IMR-90 (cell line): ENCODE measurements at regions not wholly inside any gene's neighbourhood (a gene's known extent, or its start where the extent isn't known, plus 50 kb on each side); places are given as distances from the start of the nearest gene placed in this dataset.
A peak's percentile ranks its signal among the peaks of the same experiment; 100 is the strongest.

Experiments
- BHLHE40 ChIP-seq: fragments of 150-350 bp; IDR thresholded peaks from 2 replicates; pipeline ENCODE4 v1.6.1; 2016; ENCODE audit warnings: mild to moderate bottlenecking, low read depth, low read length
- CHD1 ChIP-seq: IDR thresholded peaks from 2 replicates; pipeline ENCODE4 v1.6.1; 2012; ENCODE audit warnings: low read depth, low read length, improper control_type of control experiment
- FOS ChIP-seq: fragments of 150-350 bp; IDR thresholded peaks from 2 replicates; pipeline ENCODE4 v1.6.1; 2016; ENCODE audit warnings: low read depth, low read length
- MAFK ChIP-seq: IDR thresholded peaks from 2 replicates; pipeline ENCODE4 v1.6.1; 2012; ENCODE audit warnings: low read depth, low read length, improper control_type of control experiment
- MAZ ChIP-seq: IDR thresholded peaks from 2 replicates; pipeline ENCODE4 v1.6.1; 2012; ENCODE audit warnings: low read depth, mild to moderate bottlenecking, low read length, improper control_type of control experiment, moderate library complexity, borderline replicate concordance
- MXI1 ChIP-seq: IDR thresholded peaks from 2 replicates; pipeline ENCODE4 v1.6.1; 2012; ENCODE audit warnings: low read depth, mild to moderate bottlenecking, low read length, moderate library complexity, borderline replicate concordance
- POLR2A ChIP-seq: IDR thresholded peaks from 2 replicates; pipeline ENCODE4 v1.6.1; 2012; ENCODE audit warnings: mild to moderate bottlenecking, low read depth, low read length
- RAD21 ChIP-seq: IDR thresholded peaks from 2 replicates; pipeline ENCODE4 v1.6.1; 2012; ENCODE audit warnings: low read length, improper control_type of control experiment
- RFX5 ChIP-seq: IDR thresholded peaks from 2 replicates; pipeline ENCODE4 v1.8.0; 2012; ENCODE audit warnings: low read depth, mild to moderate bottlenecking, low read length, moderate library complexity
- SMC3 ChIP-seq: fragments of 150-350 bp; IDR thresholded peaks from 2 replicates; pipeline ENCODE4 v1.6.1; 2016; ENCODE audit warnings: low read depth, mild to moderate bottlenecking, antibody characterized with exemption, low read length, moderate library complexity
- TF ChIP-seq, protein P1 (sequence below): conservative IDR thresholded peaks from 2 replicates; pipeline ENCODE4 v1.5.1; 2012; ENCODE audit warnings: mild to moderate bottlenecking, low read depth, low read length, improper control_type of control experiment
- TF ChIP-seq, protein P2 (sequence below): fragments of 150-350 bp; IDR thresholded peaks from 2 replicates; pipeline ENCODE4 v1.6.1; 2017; ENCODE audit warnings: mild to moderate bottlenecking, antibody characterized with exemption, low read length, low read depth
- TF ChIP-seq, protein P3 (sequence below): fragments of 150-350 bp; IDR thresholded peaks from 2 replicates; pipeline ENCODE4 v1.6.1; 2016; ENCODE audit warnings: low read depth, mild to moderate bottlenecking, low read length, moderate library complexity, borderline replicate concordance

GRCh38 chr17:79400989-79401703 lies 209.7 kb downstream of the RBFOX3 start:
- TF ChIP-seq, protein P1, sequence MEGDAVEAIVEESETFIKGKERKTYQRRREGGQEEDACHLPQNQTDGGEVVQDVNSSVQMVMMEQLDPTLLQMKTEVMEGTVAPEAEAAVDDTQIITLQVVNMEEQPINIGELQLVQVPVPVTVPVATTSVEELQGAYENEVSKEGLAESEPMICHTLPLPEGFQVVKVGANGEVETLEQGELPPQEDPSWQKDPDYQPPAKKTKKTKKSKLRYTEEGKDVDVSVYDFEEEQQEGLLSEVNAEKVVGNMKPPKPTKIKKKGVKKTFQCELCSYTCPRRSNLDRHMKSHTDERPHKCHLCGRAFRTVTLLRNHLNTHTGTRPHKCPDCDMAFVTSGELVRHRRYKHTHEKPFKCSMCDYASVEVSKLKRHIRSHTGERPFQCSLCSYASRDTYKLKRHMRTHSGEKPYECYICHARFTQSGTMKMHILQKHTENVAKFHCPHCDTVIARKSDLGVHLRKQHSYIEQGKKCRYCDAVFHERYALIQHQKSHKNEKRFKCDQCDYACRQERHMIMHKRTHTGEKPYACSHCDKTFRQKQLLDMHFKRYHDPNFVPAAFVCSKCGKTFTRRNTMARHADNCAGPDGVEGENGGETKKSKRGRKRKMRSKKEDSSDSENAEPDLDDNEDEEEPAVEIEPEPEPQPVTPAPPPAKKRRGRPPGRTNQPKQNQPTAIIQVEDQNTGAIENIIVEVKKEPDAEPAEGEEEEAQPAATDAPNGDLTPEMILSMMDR, result peak; percentile 86
- TF ChIP-seq POLR2A (no peak), RAD21 (peak; percentile 41), MXI1 (0 out of 2 replicates have a peak, but pooled peaks have one; percentile 39), MAFK (no peak), FOS (no peak), MAZ (no peak), SMC3 (peak; percentile 53), BHLHE40 (peak; percentile 52; the same call in 1 of the 2 replicates), RFX5 (no peak), CHD1 (no peak)
- TF ChIP-seq, protein P2, sequence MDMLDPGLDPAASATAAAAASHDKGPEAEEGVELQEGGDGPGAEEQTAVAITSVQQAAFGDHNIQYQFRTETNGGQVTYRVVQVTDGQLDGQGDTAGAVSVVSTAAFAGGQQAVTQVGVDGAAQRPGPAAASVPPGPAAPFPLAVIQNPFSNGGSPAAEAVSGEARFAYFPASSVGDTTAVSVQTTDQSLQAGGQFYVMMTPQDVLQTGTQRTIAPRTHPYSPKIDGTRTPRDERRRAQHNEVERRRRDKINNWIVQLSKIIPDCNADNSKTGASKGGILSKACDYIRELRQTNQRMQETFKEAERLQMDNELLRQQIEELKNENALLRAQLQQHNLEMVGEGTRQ, result 0 out of 2 replicates have a peak, but pooled peaks have one; percentile 8
- TF ChIP-seq, protein P3, sequence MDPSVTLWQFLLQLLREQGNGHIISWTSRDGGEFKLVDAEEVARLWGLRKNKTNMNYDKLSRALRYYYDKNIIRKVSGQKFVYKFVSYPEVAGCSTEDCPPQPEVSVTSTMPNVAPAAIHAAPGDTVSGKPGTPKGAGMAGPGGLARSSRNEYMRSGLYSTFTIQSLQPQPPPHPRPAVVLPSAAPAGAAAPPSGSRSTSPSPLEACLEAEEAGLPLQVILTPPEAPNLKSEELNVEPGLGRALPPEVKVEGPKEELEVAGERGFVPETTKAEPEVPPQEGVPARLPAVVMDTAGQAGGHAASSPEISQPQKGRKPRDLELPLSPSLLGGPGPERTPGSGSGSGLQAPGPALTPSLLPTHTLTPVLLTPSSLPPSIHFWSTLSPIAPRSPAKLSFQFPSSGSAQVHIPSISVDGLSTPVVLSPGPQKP, result no peak
